HG02884 (cell line): ENCODE measurements at regions not wholly inside any gene's neighbourhood (a gene's known extent, or its start where the extent isn't known, plus 50 kb on each side); places are given as distances from the start of the nearest gene placed in this dataset.

Experiments used
- ATAC-seq: cut with Tn5 transposase; IDR thresholded peaks from one replicate; pipeline ENCODE4 v1.9.1; 2021; ENCODE audit warnings: mild to moderate bottlenecking, moderate library complexity; ENCODE audit not compliant: unreplicated experiment

- ATAC-seq: no peak
Measured at GRCh38 chr12:88251798-88252197, 109.7 kb downstream of the TMTC3 start.

- ATAC-seq: no peak
Measured at GRCh38 chr12:88253371-88253978, 111.4 kb downstream of the TMTC3 start.

- no peak for ATAC-seq
Measured at GRCh38 chr12:88255224-88255623, 113.1 kb downstream of the TMTC3 start.

- ATAC-seq: no peak
Measured at GRCh38 chr12:88255847-88256246, 113.7 kb downstream of the TMTC3 start.

GRCh38 chr12:88258396-88258795 lies 116.3 kb downstream of the TMTC3 start:
- ATAC-seq: no peak

- ATAC-seq: no peak
Measured at GRCh38 chr12:88266806-88267360, 124.8 kb downstream of the TMTC3 start.

GRCh38 chr12:88267630-88268029 lies 125.5 kb downstream of the TMTC3 start:
- no peak for ATAC-seq

GRCh38 chr12:88272456-88272855 lies 130.3 kb downstream of the TMTC3 start:
- ATAC-seq: no peak

- ATAC-seq: no peak
Measured at GRCh38 chr12:88273450-88273849, 131.3 kb downstream of the TMTC3 start.

GRCh38 chr12:88273875-88274274 lies 131.8 kb downstream of the TMTC3 start:
- ATAC-seq: no peak

GRCh38 chr12:88291498-88292131 lies 149.5 kb downstream of the TMTC3 start:
- ATAC-seq: no peak

GRCh38 chr12:88298014-88298682 lies 156.0 kb downstream of the TMTC3 start:
- no peak for ATAC-seq

- ATAC-seq: peak; percentile 25
Measured at GRCh38 chr12:88298761-88299242, 156.7 kb downstream of the TMTC3 start.

GRCh38 chr12:88299567-88300101 lies 157.5 kb downstream of the TMTC3 start:
- peak; percentile 93 for ATAC-seq

- no peak for ATAC-seq
Measured at GRCh38 chr12:88300931-88301330, 158.8 kb downstream of the TMTC3 start.

GRCh38 chr12:88303335-88303734 lies 161.2 kb downstream of the TMTC3 start:
- ATAC-seq: no peak

GRCh38 chr12:88305254-88305890 lies 163.3 kb downstream of the TMTC3 start:
- ATAC-seq: no peak

GRCh38 chr12:88306471-88307069 lies 164.5 kb downstream of the TMTC3 start:
- ATAC-seq: no peak

- ATAC-seq: no peak
Measured at GRCh38 chr12:88307961-88308360, 165.9 kb downstream of the TMTC3 start.

GRCh38 chr12:88308825-88309224 lies 166.7 kb downstream of the TMTC3 start:
- no peak for ATAC-seq

- ATAC-seq: no peak
Measured at GRCh38 chr12:88309546-88309945, 167.4 kb downstream of the TMTC3 start.
